OCI-LY3 (cell line): ENCODE measurements at regions not wholly inside any gene's neighbourhood (a gene's known extent, or its start where the extent isn't known, plus 50 kb on each side); places are given as distances from the start of the nearest gene placed in this dataset.

Source experiments
- H2AFZ ChIP-seq: fragments of 200-600, 300-600 bp; shearing (Covaris generic); 2 replicates; pipeline ENCODE4 v1.6.0; 2014; ENCODE audit warnings: antibody characterized with exemption, low read depth, low read length
- H3K27ac ChIP-seq: fragments of 200-600, 300-600 bp; sonication (generic); 2 replicates; pipeline ENCODE4 v1.5.1; 2014; ENCODE audit warnings: mild to moderate bottlenecking, low read length, moderate library complexity, mixed read lengths
- H3K27me3 ChIP-seq: fragments of 200-600, 300-600 bp; sonication (generic); 2 replicates; pipeline ENCODE4 v1.6.1; 2014; ENCODE audit warnings: low read depth, low read length, mixed read lengths
- H3K36me3 ChIP-seq: fragments of 200-600, 300-600 bp; sonication (generic); replicated peaks from 2 replicates; pipeline ENCODE3; 2014; ENCODE audit warnings: low read depth, low read length, mixed read lengths
- H3K4me1 ChIP-seq: fragments of 300-600, 200-600 bp; sonication (generic); 2 replicates; pipeline ENCODE4 v1.6.1; 2014; ENCODE audit warnings: low read length, mixed read lengths
- H3K4me2 ChIP-seq: fragments of 200-600, 300-600 bp; sonication (generic); 2 replicates; pipeline ENCODE4 v1.6.1; 2014; ENCODE audit warnings: low read length, mixed read lengths
- H3K4me3 ChIP-seq: fragments of 300-600, 200-600 bp; sonication (generic); 2 replicates; pipeline ENCODE4 v1.5.1; 2014; ENCODE audit warnings: antibody characterized with exemption, mild to moderate bottlenecking, low read length, moderate library complexity
- H3K79me2 ChIP-seq: fragments of 300-600, 200-600 bp; shearing (Covaris generic); 2 replicates; pipeline ENCODE4 v1.6.1; 2014; ENCODE audit warnings: mild to moderate bottlenecking, low read length, mixed read lengths
- H3K9ac ChIP-seq: fragments of 300-600, 200-600 bp; shearing (Covaris generic); 2 replicates; pipeline ENCODE4 v1.6.0; 2014; ENCODE audit warnings: mild to moderate bottlenecking, low read length, moderate library complexity
- H3K9me3 ChIP-seq: fragments of 200-600, 300-600 bp; shearing (Covaris generic); 2 replicates; pipeline ENCODE4 v1.6.1; 2014; ENCODE audit warnings: low read length, mixed read lengths; ENCODE audit not compliant: insufficient read depth
- H4K20me1 ChIP-seq: fragments of 200-600, 300-600 bp; sonication (generic); 2 replicates; pipeline ENCODE4 v1.6.1; 2016; ENCODE audit warnings: low read length, mixed read lengths; ENCODE audit not compliant: insufficient read depth
- EZH2phosphoT487 ChIP-seq: fragments of 200-600 bp; shearing (Covaris generic); IDR thresholded peaks from 2 replicates; pipeline ENCODE4 v1.6.1; 2018; ENCODE audit warnings: antibody characterized with exemption, mixed run types, low read depth
- TF ChIP-seq, protein P1 (sequence below): fragments of 200-600, 300-600 bp; sonication (generic); IDR thresholded peaks from 2 replicates; pipeline ENCODE4 v1.5.1; 2014; ENCODE audit warnings: antibody characterized with exemption, low read length, low read depth

DNA sequence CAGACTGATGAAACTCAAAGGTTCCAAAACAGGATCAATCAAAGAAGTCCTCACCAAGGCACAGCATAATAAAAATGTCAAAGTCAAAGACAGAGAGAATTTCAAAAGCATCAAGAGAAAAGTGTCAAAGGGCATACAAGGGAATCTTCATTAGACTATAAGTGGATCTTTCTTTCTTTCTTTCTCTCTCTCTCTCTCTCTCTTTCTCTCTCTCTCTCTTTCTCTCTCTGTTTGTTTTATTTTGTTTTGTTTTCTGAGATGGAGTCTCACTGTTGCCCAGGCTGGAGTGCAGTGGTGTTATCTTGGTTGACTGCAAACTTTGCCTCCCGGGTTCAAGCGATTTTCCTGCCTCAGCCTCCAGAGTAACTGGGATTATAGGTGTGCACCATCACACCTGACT, 148.3 kb upstream of the CD180 start:
- Histone ChIP-seq H4K20me1 (no peaks in the 10 kb centered on the region), H3K79me2 (no peaks in the 10 kb centered on the region), H3K9ac (no peak overlapping the region), H3K27me3 (no peaks in the 10 kb centered on the region), H3K36me3 (no peaks in the 10 kb centered on the region), H3K9me3 (no peaks in the 10 kb centered on the region), H3K4me3 (no peak overlapping the region), H3K4me1 (no peaks in the 10 kb centered on the region), H3K4me2 (no peak overlapping the region), H2AFZ (no peak overlapping the region), H3K27ac (no peak overlapping the region)
- no peak for TF ChIP-seq EZH2phosphoT487
- TF ChIP-seq, protein P1, sequence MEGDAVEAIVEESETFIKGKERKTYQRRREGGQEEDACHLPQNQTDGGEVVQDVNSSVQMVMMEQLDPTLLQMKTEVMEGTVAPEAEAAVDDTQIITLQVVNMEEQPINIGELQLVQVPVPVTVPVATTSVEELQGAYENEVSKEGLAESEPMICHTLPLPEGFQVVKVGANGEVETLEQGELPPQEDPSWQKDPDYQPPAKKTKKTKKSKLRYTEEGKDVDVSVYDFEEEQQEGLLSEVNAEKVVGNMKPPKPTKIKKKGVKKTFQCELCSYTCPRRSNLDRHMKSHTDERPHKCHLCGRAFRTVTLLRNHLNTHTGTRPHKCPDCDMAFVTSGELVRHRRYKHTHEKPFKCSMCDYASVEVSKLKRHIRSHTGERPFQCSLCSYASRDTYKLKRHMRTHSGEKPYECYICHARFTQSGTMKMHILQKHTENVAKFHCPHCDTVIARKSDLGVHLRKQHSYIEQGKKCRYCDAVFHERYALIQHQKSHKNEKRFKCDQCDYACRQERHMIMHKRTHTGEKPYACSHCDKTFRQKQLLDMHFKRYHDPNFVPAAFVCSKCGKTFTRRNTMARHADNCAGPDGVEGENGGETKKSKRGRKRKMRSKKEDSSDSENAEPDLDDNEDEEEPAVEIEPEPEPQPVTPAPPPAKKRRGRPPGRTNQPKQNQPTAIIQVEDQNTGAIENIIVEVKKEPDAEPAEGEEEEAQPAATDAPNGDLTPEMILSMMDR, result no peak

DNA sequence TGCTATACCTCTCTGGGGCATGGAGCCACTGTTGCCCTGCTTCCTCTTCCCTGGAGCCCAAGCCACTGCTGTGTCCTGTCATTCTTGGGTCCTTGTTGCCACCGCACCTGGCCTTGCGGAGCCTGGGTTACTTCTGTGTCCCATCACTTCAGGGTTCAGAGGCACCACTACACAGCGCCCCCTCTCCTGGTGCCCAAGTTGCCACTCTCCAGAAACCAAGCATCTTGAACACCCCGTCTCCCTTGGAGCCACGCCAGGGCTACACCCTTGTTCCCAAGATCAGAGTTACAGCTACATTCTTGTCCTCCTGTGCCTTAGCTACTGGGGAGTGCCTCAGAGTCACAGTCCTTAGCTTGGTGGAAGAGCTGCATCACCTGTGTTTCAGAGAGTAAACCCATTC, 147.2 kb upstream of the CD180 start:
- Histone ChIP-seq H3K27me3 (no peaks in the 10 kb centered on the region), H3K79me2 (no peaks in the 10 kb centered on the region), H3K4me2 (no peak overlapping the region), H3K4me3 (no peak overlapping the region), H3K9ac (no peak overlapping the region), H4K20me1 (no peaks in the 10 kb centered on the region), H2AFZ (no peak overlapping the region), H3K36me3 (no peaks in the 10 kb centered on the region), H3K9me3 (no peaks in the 10 kb centered on the region), H3K27ac (no peak overlapping the region), H3K4me1 (no peaks in the 10 kb centered on the region)
- no peak for TF ChIP-seq EZH2phosphoT487
- TF ChIP-seq, protein P1, result no peak

DNA sequence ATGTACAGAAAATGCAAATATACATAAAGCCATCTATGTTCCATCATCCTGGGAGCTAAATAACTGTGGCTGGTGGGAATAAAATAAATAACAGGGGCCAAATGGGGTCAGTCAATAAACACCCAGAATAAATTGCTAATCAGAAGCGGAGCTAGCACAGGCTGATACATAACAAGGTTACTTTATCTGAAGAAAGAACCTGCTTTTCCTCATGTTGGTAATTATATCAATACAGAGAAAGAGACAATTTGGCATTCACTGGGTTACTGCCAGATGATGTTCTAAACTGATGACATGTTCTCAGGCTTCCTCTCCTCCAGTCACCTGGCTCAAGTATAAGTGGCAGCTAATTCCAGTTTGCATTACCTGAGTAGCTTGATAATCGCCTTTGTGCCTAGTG, 144.9 kb upstream of the CD180 start:
- TF ChIP-seq EZH2phosphoT487, result no peak
- TF ChIP-seq, protein P1, result no peak
- H2AFZ ChIP-seq, result no peak overlapping the region
- H3K4me3 ChIP-seq, result no peak overlapping the region
- H4K20me1 ChIP-seq, result no peaks in the 10 kb centered on the region
- H3K27ac ChIP-seq, result no peak overlapping the region
- no peaks in the 10 kb centered on the region for H3K79me2 ChIP-seq
- no peak overlapping the region for H3K4me2 ChIP-seq
- no peaks in the 10 kb centered on the region for H3K4me1 ChIP-seq
- no peaks in the 10 kb centered on the region for H3K36me3 ChIP-seq
- H3K27me3 ChIP-seq, result no peaks in the 10 kb centered on the region
- H3K9me3 ChIP-seq, result no peaks in the 10 kb centered on the region
- no peak overlapping the region for H3K9ac ChIP-seq

DNA sequence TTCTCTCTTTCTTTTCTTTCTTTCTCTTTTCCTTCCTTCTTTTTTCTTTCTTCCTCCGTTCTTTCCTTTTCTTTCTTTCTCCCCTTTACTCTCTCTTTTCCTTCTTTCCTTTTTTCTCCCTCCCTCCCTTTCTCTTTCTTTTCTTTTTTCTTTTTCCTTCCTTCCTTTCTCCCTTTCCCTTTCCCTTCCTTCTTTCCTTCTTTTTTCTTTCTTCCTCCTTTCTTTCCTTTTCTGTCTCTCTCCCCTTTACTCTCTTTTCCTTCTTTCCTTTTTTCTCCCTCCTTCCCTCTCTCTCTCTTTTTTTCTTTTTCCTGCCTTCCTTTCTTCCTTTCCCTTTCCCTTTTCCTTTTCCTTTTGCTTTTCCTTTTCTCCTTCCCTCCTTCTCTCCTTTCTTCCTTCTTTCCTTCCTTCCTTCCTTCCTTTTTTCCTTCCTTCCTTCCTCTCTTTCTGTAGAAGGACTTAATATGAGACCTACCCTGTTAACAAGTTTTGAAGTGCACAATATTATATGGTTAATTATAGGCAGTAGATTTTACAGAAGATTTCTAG, 142.7 kb upstream of the CD180 start:
- Histone ChIP-seq H3K27me3 (no peaks in the 10 kb centered on the region), H3K9ac (no peak overlapping the region), H3K9me3 (no peaks in the 10 kb centered on the region), H3K4me2 (no peak overlapping the region), H3K27ac (no peak overlapping the region), H4K20me1 (no peaks in the 10 kb centered on the region), H3K4me1 (no peaks in the 10 kb centered on the region), H3K79me2 (no peaks in the 10 kb centered on the region), H2AFZ (no peak overlapping the region), H3K36me3 (no peaks in the 10 kb centered on the region), H3K4me3 (no peak overlapping the region)
- no peak for TF ChIP-seq EZH2phosphoT487
- TF ChIP-seq, protein P1, result no peak
